Neural progenitor cell (in vitro differentiated cells): ENCODE measurements at regions not wholly inside any gene's neighbourhood (a gene's known extent, or its start where the extent isn't known, plus 50 kb on each side); places are given as distances from the start of the nearest gene placed in this dataset.

Source experiments
- DNase-seq: peaks from one replicate; pipeline ENCODE4 v3.0.0-alpha.2; 2016; ENCODE audit warnings: low spot score
- H2AFZ ChIP-seq: fragments of 200-600 bp; sonication (generic); replicated peaks from 2 replicates; pipeline ENCODE4 v1.6.1; 2016; ENCODE audit warnings: antibody characterized with exemption
- H3F3A ChIP-seq: fragments of 200-600 bp; sonication (generic); 2 replicates; pipeline ENCODE4 v1.6.1; 2016; ENCODE audit warnings: antibody characterized with exemption, low read depth
- H3K27ac ChIP-seq: fragments of 200-600 bp; sonication (generic); 2 replicates; pipeline ENCODE4 v1.5.1; 2016; ENCODE audit warnings: mild to moderate bottlenecking
- H3K27me3 ChIP-seq: fragments of 200-600 bp; sonication (generic); 2 replicates; pipeline ENCODE4 v1.6.1; 2016; ENCODE audit warnings: mild to moderate bottlenecking, moderate library complexity
- H3K36me3 ChIP-seq: fragments of 200-600 bp; sonication (generic); 2 replicates; pipeline ENCODE4 v1.5.1; 2016
- H3K4me1 ChIP-seq: fragments of 200-600 bp; sonication (generic); 2 replicates; pipeline ENCODE4 v1.6.1; 2016; ENCODE audit warnings: mixed run types
- H3K4me2 ChIP-seq: fragments of 200-600 bp; sonication (generic); 2 replicates; pipeline ENCODE4 v1.6.1; 2016
- H3K4me3 ChIP-seq: fragments of 200-600 bp; sonication (generic); 2 replicates; pipeline ENCODE4 v1.5.1; 2016
- H3K79me2 ChIP-seq: fragments of 200-600 bp; sonication (generic); 2 replicates; pipeline ENCODE4 v1.6.1; 2016; ENCODE audit warnings: low read depth
- H3K9ac ChIP-seq: fragments of 200-600 bp; sonication (generic); 2 replicates; pipeline ENCODE4 v1.6.1; 2016
- H3K9me3 ChIP-seq: fragments of 200-600 bp; sonication (generic); 2 replicates; pipeline ENCODE4 v1.5.1; 2016; ENCODE audit warnings: low read depth
- H4K20me1 ChIP-seq: fragments of 200-600 bp; sonication (generic); 2 replicates; pipeline ENCODE4 v1.6.1; 2016; ENCODE audit warnings: low read depth
- H3K27ac Mint-ChIP-seq: 3 replicates; pipeline ENCODE4 v1.8.0; 2021; ENCODE audit warnings: mixed read lengths
- H3K27me3 Mint-ChIP-seq: 2 replicates; pipeline ENCODE4 v1.8.0; 2022; ENCODE audit warnings: low read depth, mild to moderate bottlenecking, inconsistent platforms, moderate library complexity, mixed read lengths; ENCODE audit not compliant: insufficient read depth
- H3K36me3 Mint-ChIP-seq: 3 replicates; pipeline ENCODE4 v1.8.0; 2021; ENCODE audit warnings: mixed read lengths
- H3K4me1 Mint-ChIP-seq: 3 replicates; pipeline ENCODE4 v1.8.0; 2021; ENCODE audit warnings: mixed read lengths
- H3K4me3 Mint-ChIP-seq: 3 replicates; pipeline ENCODE4 v1.8.0; 2021; ENCODE audit warnings: mild to moderate bottlenecking, moderate library complexity, mixed read lengths
- H3K9me3 Mint-ChIP-seq: 3 replicates; pipeline ENCODE4 v1.8.0; 2020; ENCODE audit warnings: mixed read lengths
- CTCF ChIP-seq: fragments of 200-600 bp; sonication (generic); IDR thresholded peaks from 2 replicates; pipeline ENCODE4 v1.5.1; 2017; ENCODE audit warnings: antibody characterized with exemption, mild to moderate bottlenecking
- EZH2 ChIP-seq: fragments of 200-600 bp; sonication (generic); IDR thresholded peaks from 2 replicates; pipeline ENCODE4 v1.6.1; 2017; ENCODE audit warnings: antibody characterized with exemption, mild to moderate bottlenecking, moderate library complexity
- EZH2phosphoT487 ChIP-seq: fragments of 200-600 bp; sonication (generic); IDR thresholded peaks from 2 replicates; pipeline ENCODE4 v1.6.1; 2017; ENCODE audit warnings: antibody characterized with exemption

GRCh38 chr4:44100456-44100855, 348.2 kb downstream of the KCTD8 start:
- Mint-ChIP-seq H3K36me3 (no peaks in the 10 kb centered on the region), H3K27me3 (peaks cover 3% of the 10 kb centered on the region), H3K4me3 (no peak overlapping the region), H3K4me1 (no peaks in the 10 kb centered on the region), H3K9me3 (peaks cover 20% of the 10 kb centered on the region), H3K27ac (no peak overlapping the region)
- Histone ChIP-seq H3K9ac (no peak overlapping the region), H3K27me3 (no peaks in the 10 kb centered on the region), H3K4me3 (no peak overlapping the region), H2AFZ (no peak overlapping the region), H3K27ac (no peak overlapping the region), H3F3A (no peaks in the 10 kb centered on the region), H3K79me2 (no peaks in the 10 kb centered on the region), H3K36me3 (no peaks in the 10 kb centered on the region), H3K4me2 (no peak overlapping the region), H3K4me1 (no peaks in the 10 kb centered on the region), H4K20me1 (no peaks in the 10 kb centered on the region), H3K9me3 (no peaks in the 10 kb centered on the region)
- TF ChIP-seq CTCF, result no peak
- no peak for TF ChIP-seq EZH2phosphoT487
- TF ChIP-seq EZH2, result no peak
- DNase-seq, result no peak

GRCh38 chr4:44118971-44119680, 329.5 kb downstream of the KCTD8 start:
- Mint-ChIP-seq H3K27me3 (no peaks in the 10 kb centered on the region), H3K4me1 (peaks cover 8% of the 10 kb centered on the region), H3K36me3 (no peaks in the 10 kb centered on the region), H3K4me3 (no peak overlapping the region), H3K9me3 (no peaks in the 10 kb centered on the region), H3K27ac (no peak overlapping the region)
- no peaks in the 10 kb centered on the region for H3K9me3 ChIP-seq
- H3K79me2 ChIP-seq, result no peaks in the 10 kb centered on the region
- no peak overlapping the region for H3K4me2 ChIP-seq
- no peaks in the 10 kb centered on the region for H3K36me3 ChIP-seq
- H3K27me3 ChIP-seq, result no peaks in the 10 kb centered on the region
- H3K4me3 ChIP-seq, result no peak overlapping the region
- H4K20me1 ChIP-seq, result no peaks in the 10 kb centered on the region
- H2AFZ ChIP-seq, result no peak overlapping the region
- H3K9ac ChIP-seq, result no peak overlapping the region
- H3K27ac ChIP-seq, result no peak overlapping the region
- H3K4me1 ChIP-seq, result no peaks in the 10 kb centered on the region
- no peaks in the 10 kb centered on the region for H3F3A ChIP-seq
- no peak for TF ChIP-seq CTCF
- DNase-seq, result no peak

- Histone ChIP-seq H3F3A (no peaks in the 10 kb centered on the region), H3K36me3 (no peaks in the 10 kb centered on the region), H3K27ac (no peak overlapping the region), H3K27me3 (no peaks in the 10 kb centered on the region), H3K9me3 (no peaks in the 10 kb centered on the region), H3K4me3 (no peak overlapping the region), H2AFZ (no peak overlapping the region), H3K9ac (no peak overlapping the region), H3K79me2 (no peaks in the 10 kb centered on the region), H3K4me1 (no peaks in the 10 kb centered on the region), H4K20me1 (no peaks in the 10 kb centered on the region), H3K4me2 (no peak overlapping the region)
- no peak for TF ChIP-seq EZH2phosphoT487
- no peak for TF ChIP-seq CTCF
- TF ChIP-seq EZH2, result no peak
- no peaks in the 10 kb centered on the region for H3K9me3 Mint-ChIP-seq
- no peak overlapping the region for H3K27ac Mint-ChIP-seq
- DNase-seq, result no peak
- no peaks in the 10 kb centered on the region for H3K36me3 Mint-ChIP-seq
- H3K4me3 Mint-ChIP-seq, result no peak overlapping the region
- H3K27me3 Mint-ChIP-seq, result no peaks in the 10 kb centered on the region
- peaks cover 8% of the 10 kb centered on the region for H3K4me1 Mint-ChIP-seq
Observed at GRCh38 chr4:44120646-44121045, 328.0 kb downstream of the KCTD8 start.
